Renal cortical epithelial cell (primary cell): ENCODE measurements at regions not wholly inside any gene's neighbourhood (a gene's known extent, or its start where the extent isn't known, plus 50 kb on each side); places are given as distances from the start of the nearest gene placed in this dataset.

Source experiments
- DNase-seq: peaks from one replicate; pipeline ENCODE4 v3.0.0-alpha.2; 2011; ENCODE audit warnings: low read depth

GRCh38 chr1:93773049-93773838 is 91.6 kb upstream of the BCAR3 start:
- DNase-seq, result no peak

- DNase-seq, result no peak
Observed at GRCh38 chr1:93771843-93772242, 90.2 kb upstream of the BCAR3 start.

- DNase-seq, result no peak
Observed at GRCh38 chr1:93770640-93771039, 89.0 kb upstream of the BCAR3 start.

- no peak for DNase-seq
Observed at GRCh38 chr1:93769777-93770176, 88.1 kb upstream of the BCAR3 start.

- DNase-seq, result no peak
Observed at GRCh38 chr1:93768380-93768863, 86.8 kb upstream of the BCAR3 start.

- DNase-seq, result no peak
Observed at GRCh38 chr1:93766451-93766850, 84.8 kb upstream of the BCAR3 start.

GRCh38 chr1:93765099-93765498 is 83.5 kb upstream of the BCAR3 start:
- DNase-seq, result no peak

- no peak for DNase-seq
Observed at GRCh38 chr1:93764366-93764750, 82.7 kb upstream of the BCAR3 start.

GRCh38 chr1:93763704-93764365 is 82.2 kb upstream of the BCAR3 start:
- DNase-seq, result no peak

GRCh38 chr1:93758842-93759515 is 77.3 kb upstream of the BCAR3 start:
- DNase-seq, result peak; percentile 68

- DNase-seq, result no peak
Observed at GRCh38 chr1:93757256-93758036, 75.8 kb upstream of the BCAR3 start.

GRCh38 chr1:93756657-93757056 is 75.0 kb upstream of the BCAR3 start:
- DNase-seq, result no peak

GRCh38 chr1:93755251-93755715 is 73.6 kb upstream of the BCAR3 start:
- peak; percentile 31 for DNase-seq

- DNase-seq, result peak; percentile 87
Observed at GRCh38 chr1:93753791-93754763, 72.4 kb upstream of the BCAR3 start.

GRCh38 chr1:93751377-93752250 is 70.0 kb upstream of the BCAR3 start:
- DNase-seq, result peak; percentile 64

GRCh38 chr1:93750955-93751354 is 69.3 kb upstream of the BCAR3 start:
- no peak for DNase-seq

GRCh38 chr1:93749894-93750301 is 68.3 kb upstream of the BCAR3 start:
- DNase-seq, result peak; percentile 46

- DNase-seq, result no peak
Observed at GRCh38 chr1:93749487-93749886, 67.8 kb upstream of the BCAR3 start.

GRCh38 chr1:93746021-93746812 is 64.6 kb upstream of the BCAR3 start:
- DNase-seq, result no peak
